GM23248 (cell line): ENCODE measurements at regions not wholly inside any gene's neighbourhood (a gene's known extent, or its start where the extent isn't known, plus 50 kb on each side); places are given as distances from the start of the nearest gene placed in this dataset.

Source experiments
- EZH2 ChIP-seq: fragments of 200-600 bp; sonication (generic); IDR thresholded peaks from 2 replicates; pipeline ENCODE4 v1.6.1; 2018; ENCODE audit warnings: antibody characterized with exemption, mild to moderate bottlenecking; ENCODE audit not compliant: insufficient read depth, poor library complexity, severe bottlenecking
- EZH2phosphoT487 ChIP-seq: fragments of 200-600 bp; sonication (generic); IDR thresholded peaks from 2 replicates; pipeline ENCODE4 v1.6.1; 2018; ENCODE audit warnings: antibody characterized with exemption, moderate library complexity, mild to moderate bottlenecking, low read depth; ENCODE audit not compliant: insufficient read depth

DNA sequence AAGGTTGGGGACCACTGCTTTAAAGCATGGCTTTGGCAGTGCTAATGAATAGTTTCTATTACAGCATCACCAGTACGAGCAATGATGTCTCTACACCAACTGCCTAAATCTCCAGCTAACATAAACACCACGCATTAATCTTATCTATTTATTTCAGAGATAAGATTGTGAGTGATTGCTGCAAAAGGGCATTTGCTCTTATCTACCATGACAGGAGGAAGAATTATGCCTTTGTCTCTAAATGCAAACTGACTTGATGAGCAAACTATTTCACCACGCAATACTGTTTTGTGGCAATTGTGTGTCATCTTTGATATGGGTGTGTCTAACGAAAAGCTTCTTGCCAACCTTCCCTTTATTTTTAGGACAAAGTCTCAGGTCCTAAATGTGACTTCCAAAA lies 684.9 kb downstream of the SORCS1 start:
- TF ChIP-seq EZH2phosphoT487, result no peak
- no peak for TF ChIP-seq EZH2
